ENCODE measurements at regions not wholly inside any gene's neighbourhood (a gene's known extent, or its start where the extent isn't known, plus 50 kb on each side); places are given as distances from the start of the nearest gene placed in this dataset.

DNA sequence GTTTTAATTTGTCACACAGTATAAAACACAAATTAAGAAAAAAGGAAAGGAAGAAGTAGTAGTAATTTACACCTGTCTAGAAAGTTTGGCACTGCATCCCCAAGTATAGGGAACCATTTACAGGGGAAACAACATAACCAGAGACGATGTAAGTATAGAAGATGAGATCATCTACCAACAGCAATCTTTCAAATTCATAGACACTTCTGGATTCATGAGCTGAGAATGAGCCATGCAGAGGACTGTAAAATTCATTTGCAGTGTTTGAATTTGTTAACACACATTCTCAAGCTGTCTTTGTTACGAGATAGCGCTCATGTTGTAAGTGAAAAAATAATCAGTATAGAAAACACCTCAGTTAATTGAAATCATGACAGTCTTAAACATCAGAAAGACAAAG, 337.0 kb upstream of the MEOX2 start:
- H3K4me1 ChIP-seq = no peaks in the 10 kb centered on the region
- WGBS, 2 donors = 57 to 75% methylated on average over 3 of the region's 3 CpGs
- H3K9me3 ChIP-seq = no peaks in the 10 kb centered on the region
- no peak overlapping the region for H3K4me3 ChIP-seq
- intact Hi-C loops (cut with DNase I) = no loop called here
- no peaks in the 10 kb centered on the region for H3K36me3 ChIP-seq (replicated peaks in 1 of 2; ENCODE audit: insufficient read depth in 1 of 2, low read depth in 2 of 2)
- H3K27me3 ChIP-seq = no peaks in the 10 kb centered on the region
- no peak overlapping the region for H3K27ac ChIP-seq
- DNase-seq = no peak
- ATAC-seq = no peak
- no peak for TF ChIP-seq POLR2A (IDR thresholded peaks at IDR 0.05)
- TF ChIP-seq, protein P1, sequence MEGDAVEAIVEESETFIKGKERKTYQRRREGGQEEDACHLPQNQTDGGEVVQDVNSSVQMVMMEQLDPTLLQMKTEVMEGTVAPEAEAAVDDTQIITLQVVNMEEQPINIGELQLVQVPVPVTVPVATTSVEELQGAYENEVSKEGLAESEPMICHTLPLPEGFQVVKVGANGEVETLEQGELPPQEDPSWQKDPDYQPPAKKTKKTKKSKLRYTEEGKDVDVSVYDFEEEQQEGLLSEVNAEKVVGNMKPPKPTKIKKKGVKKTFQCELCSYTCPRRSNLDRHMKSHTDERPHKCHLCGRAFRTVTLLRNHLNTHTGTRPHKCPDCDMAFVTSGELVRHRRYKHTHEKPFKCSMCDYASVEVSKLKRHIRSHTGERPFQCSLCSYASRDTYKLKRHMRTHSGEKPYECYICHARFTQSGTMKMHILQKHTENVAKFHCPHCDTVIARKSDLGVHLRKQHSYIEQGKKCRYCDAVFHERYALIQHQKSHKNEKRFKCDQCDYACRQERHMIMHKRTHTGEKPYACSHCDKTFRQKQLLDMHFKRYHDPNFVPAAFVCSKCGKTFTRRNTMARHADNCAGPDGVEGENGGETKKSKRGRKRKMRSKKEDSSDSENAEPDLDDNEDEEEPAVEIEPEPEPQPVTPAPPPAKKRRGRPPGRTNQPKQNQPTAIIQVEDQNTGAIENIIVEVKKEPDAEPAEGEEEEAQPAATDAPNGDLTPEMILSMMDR (IDR thresholded peaks at IDR 0.05) = no peak

DNA sequence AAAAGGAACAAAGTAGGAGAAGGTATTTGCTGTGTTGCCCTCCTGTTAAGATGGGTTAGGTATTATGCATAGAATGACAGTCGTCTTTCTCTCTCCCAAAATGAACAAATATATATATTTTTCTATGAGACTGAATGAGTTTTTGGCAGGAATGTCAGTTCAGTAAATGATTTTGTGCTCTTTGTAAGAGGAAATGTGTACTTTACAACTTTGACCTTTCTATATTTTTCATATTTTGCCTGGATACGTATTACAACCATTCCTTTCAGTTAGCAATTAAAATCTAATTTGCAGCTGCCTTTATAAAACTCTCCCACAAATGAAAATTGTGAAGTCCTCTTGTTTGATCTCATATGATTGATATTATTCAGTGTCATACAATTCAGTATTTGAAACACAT, 336.6 kb upstream of the MEOX2 start:
- ATAC-seq (no peak), DNase-seq (no peak)
- Histone ChIP-seq H3K27ac (no peak overlapping the region), H3K36me3 (replicated peaks in 1 of 2; ENCODE audit: insufficient read depth in 1 of 2, low read depth in 2 of 2) (no peaks in the 10 kb centered on the region), H3K4me3 (no peak overlapping the region), H3K4me1 (no peaks in the 10 kb centered on the region), H3K9me3 (no peaks in the 10 kb centered on the region), H3K27me3 (no peaks in the 10 kb centered on the region)
- WGBS, 2 donors = 44 to 50% methylated on average over 2 of the region's 2 CpGs
- intact Hi-C loops (cut with DNase I) = no loop called here
- TF ChIP-seq POLR2A (IDR thresholded peaks at IDR 0.05) = no peak
- TF ChIP-seq, protein P1 (IDR thresholded peaks at IDR 0.05) = no peak

DNA sequence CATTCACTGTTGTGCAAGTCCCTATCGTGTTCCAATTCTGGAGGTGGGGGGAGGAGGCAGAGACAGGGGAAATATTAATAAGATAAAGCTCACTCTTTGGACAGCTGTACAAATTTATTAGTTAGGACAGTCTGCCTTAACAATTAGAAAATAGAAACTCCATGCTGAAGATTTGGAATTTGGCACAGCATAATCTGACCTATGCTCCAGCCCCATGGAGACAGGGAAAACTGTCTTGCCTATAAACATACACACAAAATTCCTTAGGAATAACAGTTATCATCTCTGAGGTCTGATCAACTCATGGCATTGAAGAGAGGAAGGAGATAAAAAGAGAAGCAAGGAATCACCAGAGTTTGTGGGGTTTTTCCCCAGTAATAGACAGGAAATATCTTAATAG, 335.4 kb upstream of the MEOX2 start:
- intact Hi-C loops (cut with DNase I) = no loop called here
- Histone ChIP-seq H3K27me3 (no peaks in the 10 kb centered on the region), H3K36me3 (replicated peaks in 1 of 2; ENCODE audit: insufficient read depth in 1 of 2, low read depth in 2 of 2) (no peaks in the 10 kb centered on the region), H3K4me3 (no peak overlapping the region), H3K27ac (no peak overlapping the region), H3K4me1 (no peaks in the 10 kb centered on the region), H3K9me3 (no peaks in the 10 kb centered on the region)
- no peak for TF ChIP-seq POLR2A (IDR thresholded peaks at IDR 0.05)
- TF ChIP-seq, protein P1 (IDR thresholded peaks at IDR 0.05) = no peak
- ATAC-seq (no peak), DNase-seq (no peak)
- 54 to 68% methylated on average over 1 of the region's 1 CpG for WGBS, 2 donors

DNA sequence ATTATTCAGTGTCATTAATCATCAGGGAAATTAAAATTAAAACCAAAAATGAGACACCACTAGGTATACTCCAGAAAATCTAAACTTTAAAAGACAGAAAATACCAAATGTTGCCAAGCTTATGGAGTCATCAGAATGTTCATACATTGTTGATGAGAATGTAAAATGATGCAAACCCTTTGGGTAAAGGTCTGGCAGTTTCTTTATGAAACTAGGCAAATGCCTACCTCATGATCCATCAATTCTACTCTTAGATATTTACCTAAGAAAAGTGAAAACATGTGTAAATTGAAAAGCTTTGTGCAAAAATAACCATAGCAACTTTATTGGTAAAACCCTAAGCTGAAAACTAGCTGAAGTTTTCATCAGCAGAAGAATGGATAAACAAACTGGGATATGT, 329.5 kb upstream of the MEOX2 start:
- Histone ChIP-seq H3K4me1 (no peaks in the 10 kb centered on the region), H3K4me3 (no peak overlapping the region), H3K27me3 (no peaks in the 10 kb centered on the region), H3K36me3 (replicated peaks in 1 of 2; ENCODE audit: insufficient read depth in 1 of 2, low read depth in 2 of 2) (no peaks in the 10 kb centered on the region), H3K9me3 (no peaks in the 10 kb centered on the region), H3K27ac (no peak overlapping the region)
- DNase-seq (no peak), ATAC-seq (no peak)
- no peak for TF ChIP-seq POLR2A (IDR thresholded peaks at IDR 0.05)
- TF ChIP-seq, protein P1 (IDR thresholded peaks at IDR 0.05) = no peak
- intact Hi-C loops (cut with DNase I) = no loop called here

DNA sequence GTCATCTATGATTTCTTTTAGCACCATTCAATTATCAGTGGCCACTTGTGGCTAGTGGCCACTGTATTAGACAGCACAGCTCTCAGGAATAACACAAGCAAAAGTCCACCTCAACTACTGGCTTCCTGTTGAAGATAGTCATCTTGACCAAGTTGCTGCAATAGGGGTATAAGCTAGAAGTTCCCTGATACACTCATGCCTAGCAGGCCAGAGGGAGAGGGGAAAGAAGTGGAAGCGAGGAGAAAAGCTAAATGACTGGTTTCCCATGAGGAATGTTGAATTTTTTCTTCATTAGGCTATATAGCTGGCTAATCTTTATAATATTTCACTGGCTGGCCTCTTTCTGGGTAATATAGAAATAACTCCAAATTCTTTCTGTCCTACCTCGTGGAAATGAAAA, 327.5 kb upstream of the MEOX2 start:
- DNase-seq = no peak
- Histone ChIP-seq H3K4me1 (no peaks in the 10 kb centered on the region), H3K36me3 (replicated peaks in 1 of 2; ENCODE audit: insufficient read depth in 1 of 2, low read depth in 2 of 2) (no peaks in the 10 kb centered on the region), H3K4me3 (no peak overlapping the region), H3K9me3 (no peaks in the 10 kb centered on the region), H3K27me3 (no peaks in the 10 kb centered on the region), H3K27ac (no peak overlapping the region)
- no peak for ATAC-seq
- intact Hi-C loops (cut with DNase I) = no loop called here
- TF ChIP-seq, protein P1 (IDR thresholded peaks at IDR 0.05) = no peak
- no peak for TF ChIP-seq POLR2A (IDR thresholded peaks at IDR 0.05)
- 45 to 46% methylated on average over 2 of the region's 2 CpGs for WGBS, 2 donors
